Smooth muscle cell of the brain vasculature (primary cell): ENCODE measurements at regions not wholly inside any gene's neighbourhood (a gene's known extent, or its start where the extent isn't known, plus 50 kb on each side); places are given as distances from the start of the nearest gene placed in this dataset.
"Not testable (repeated sequence)": the region's sequence is repeated elsewhere in the genome, so short reads cannot be mapped to it uniquely, and the experiment has no call there.

Source experiments
- DNase-seq: peaks from one replicate; pipeline ENCODE4 v3.0.0-alpha.2; 2012; ENCODE audit warnings: low read depth, low spot score

- not testable (repeated sequence) for DNase-seq
Observed at GRCh38 chr4:49227941-49228340, 241.9 kb downstream of the CWH43 start.

GRCh38 chr4:49229243-49229642 is 243.2 kb downstream of the CWH43 start:
- not testable (repeated sequence) for DNase-seq

DNA sequence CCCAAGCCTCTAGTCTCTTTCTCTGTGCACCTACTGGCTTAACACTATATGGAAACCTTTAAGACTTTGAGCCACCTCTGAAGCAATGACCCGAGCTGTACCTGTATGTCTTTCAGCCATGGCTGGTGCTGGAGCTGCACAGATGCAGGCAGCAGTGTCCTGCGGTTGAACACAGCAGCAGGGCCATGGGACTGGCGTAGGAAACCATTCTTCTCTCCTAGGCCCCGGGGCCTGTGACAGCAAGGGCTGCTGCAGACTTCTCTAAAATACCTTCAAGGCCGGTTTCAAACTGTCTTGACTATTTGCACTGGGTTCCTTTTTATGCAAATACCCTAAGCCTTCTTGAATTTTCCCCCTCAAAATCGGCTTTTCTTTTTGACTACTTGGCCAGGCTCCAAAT is 243.6 kb downstream of the CWH43 start:
- DNase-seq = not testable (repeated sequence)

DNA sequence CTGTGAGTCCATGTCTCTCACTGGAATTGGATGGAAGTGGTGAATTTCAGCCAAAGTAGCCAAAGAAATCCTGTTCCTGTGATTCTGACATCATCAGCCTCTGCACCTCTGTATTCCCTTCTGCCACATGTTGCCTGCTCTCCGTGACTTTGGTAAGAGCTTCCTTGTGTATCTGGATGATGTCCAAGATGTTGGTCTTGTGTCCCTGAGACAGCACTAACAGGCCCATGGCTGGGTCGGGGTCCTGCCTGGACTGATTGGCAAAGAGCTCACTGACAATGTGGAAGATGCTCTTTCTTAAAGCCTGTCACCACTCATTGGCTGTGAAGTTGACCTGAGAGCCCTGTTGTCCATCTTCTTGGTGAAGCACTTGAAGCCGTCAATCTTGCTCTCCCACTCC is 247.3 kb downstream of the CWH43 start:
- DNase-seq = not testable (repeated sequence)

GRCh38 chr4:49233749-49234148 is 247.7 kb downstream of the CWH43 start:
- DNase-seq = not testable (repeated sequence)

- DNase-seq = not testable (repeated sequence)
Observed at GRCh38 chr4:49234382-49234781, 248.3 kb downstream of the CWH43 start.

DNA sequence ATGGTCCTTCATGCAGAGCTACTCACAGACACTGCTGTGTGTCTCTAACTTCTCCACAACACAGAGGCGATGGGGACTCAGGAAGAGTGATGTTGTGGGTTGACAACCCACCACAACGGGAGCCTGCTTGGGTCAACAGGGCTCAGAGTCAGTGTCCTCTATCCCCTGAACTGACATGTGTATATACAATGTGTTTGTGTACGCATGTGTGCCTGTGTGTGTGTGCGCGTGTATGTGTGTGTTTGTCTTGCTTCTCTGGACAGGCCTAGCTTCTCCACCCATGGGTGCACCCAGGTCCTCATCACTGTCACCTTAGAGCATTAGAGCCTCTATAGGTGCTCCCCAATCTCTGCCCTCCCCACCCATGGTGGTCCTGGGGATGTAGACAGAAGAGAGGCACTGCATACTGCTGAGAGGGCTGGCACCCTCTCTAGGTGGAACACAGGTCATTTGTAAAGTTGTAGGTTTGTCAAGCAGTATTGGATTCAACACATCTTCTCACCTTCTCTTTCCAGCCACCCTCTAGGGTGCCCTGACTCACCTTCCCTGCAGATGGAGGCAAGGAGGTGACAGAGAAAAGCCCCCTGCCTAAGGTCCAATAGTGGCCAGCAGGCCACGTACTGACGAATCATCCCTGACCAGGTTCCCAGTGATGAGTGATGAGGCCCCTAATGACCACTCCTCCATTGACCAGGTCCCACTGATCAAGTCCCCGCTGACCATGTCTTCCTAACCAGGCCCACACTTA is 249.5 kb downstream of the CWH43 start:
- not testable (repeated sequence) for DNase-seq

GRCh38 chr4:49236474-49236873 is 250.4 kb downstream of the CWH43 start:
- DNase-seq = not testable (repeated sequence)

DNA sequence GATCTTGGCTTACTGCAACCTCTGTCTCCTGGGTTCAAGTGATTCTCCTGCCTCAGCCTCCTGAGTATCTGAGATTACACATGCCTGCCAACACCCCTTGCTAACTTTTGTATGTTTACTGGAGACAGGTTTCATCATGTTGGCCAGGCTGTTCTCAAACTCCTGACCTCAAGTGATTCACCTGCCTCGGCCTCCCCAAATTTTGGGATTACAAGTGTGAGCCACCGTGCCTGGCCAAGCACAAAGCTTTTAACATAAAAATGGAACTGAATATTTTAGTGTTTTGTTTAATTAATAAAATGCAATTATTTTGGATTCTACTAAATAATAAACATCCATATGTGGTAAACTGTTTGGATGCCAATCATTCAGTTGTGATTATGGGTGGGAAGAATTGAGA is 255.2 kb downstream of the CWH43 start:
- DNase-seq = not testable (repeated sequence)

DNA sequence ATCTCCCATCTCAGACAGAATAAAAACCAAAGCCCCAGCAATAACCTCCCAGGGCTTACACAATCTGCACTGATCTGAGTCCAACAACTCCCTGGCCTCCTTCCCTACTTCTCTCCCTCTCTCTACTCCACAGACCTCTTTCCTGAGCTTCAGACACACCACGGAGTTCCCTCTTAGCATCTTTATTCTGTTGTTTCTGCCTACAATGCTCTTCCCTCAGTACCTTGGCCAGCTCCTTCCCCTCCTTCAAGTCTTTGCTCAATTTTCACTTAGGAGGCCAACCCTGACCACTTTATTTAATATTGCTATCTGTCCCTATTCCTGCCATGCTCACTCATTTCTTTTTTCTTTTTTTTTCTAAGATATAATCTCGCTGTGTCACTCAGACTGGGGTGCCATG is 276.7 kb downstream of the CWH43 start:
- not testable (repeated sequence) for DNase-seq

DNA sequence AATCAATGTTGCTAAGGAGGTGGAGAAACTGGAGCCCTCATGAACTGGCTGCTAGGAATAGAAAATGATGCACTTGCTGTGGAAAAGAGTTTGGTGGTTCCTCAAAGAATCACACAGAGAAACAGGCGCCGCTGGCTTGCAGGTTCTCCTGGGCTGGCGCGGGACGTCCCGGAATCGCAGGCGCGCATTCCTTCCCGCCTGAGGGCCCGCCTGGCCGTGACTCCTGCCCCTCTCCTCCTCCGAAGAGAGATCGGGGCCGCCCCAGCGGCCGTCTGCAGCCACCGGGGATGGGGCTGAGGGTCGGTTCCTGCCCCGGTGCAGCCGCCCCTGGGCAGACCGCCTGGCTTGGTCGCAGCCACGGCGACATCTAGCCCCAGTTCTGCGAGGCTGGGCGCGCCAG is 284.4 kb downstream of the CWH43 start:
- not testable (repeated sequence) for DNase-seq

- not testable (repeated sequence) for DNase-seq
Observed at GRCh38 chr4:49270912-49271311, 284.8 kb downstream of the CWH43 start.

GRCh38 chr4:49285905-49286304 is 299.8 kb downstream of the CWH43 start:
- DNase-seq = not testable (repeated sequence)

- DNase-seq = not testable (repeated sequence)
Observed at GRCh38 chr4:49286926-49287745, 301.1 kb downstream of the CWH43 start.

DNA sequence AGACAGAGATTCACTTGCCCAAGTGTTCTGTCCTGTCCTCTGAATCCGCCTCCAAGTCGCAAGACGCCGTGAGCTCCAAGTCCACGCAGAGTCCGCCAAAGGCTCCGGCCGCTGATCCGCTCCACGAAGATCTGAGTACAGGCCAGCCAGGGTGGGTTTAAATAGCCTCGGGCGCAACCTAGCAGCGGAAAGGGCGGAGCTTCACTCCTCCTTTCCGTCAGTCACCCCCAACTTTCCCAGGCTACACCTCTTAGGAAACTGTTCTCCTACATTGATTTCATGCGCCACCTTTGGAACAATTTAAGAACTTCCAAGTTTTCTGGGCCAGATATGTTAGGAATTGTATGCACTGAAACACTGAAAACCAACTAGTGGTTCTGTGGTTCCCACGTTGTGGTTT is 301.8 kb downstream of the CWH43 start:
- not testable (repeated sequence) for DNase-seq

DNA sequence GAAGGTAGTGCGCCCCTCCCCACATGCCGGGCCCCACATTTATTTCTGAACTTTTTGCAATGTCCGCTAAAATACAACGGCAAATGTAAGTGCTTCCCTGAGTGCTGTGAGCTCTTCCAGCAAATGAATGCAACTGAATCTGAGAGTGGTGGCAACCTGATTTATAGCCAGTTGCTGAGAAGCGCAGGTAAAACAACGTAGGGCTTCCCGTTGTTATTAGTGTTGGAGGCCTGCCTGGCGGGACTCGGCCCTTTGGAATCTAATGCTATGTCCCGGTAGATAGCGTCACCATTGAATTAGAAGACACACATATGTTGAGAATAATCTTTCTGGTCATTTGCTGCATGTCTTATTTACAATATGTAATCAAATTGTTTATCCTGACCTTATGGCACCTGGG is 302.7 kb downstream of the CWH43 start:
- DNase-seq = not testable (repeated sequence)

- DNase-seq = not testable (repeated sequence)
Observed at GRCh38 chr4:49314815-49315214, 328.7 kb downstream of the CWH43 start.

- DNase-seq = not testable (repeated sequence)
Observed at GRCh38 chr4:49320725-49321410, 334.8 kb downstream of the CWH43 start.

- DNase-seq = not testable (repeated sequence)
Observed at GRCh38 chr4:49321511-49322300, 335.6 kb downstream of the CWH43 start.

DNA sequence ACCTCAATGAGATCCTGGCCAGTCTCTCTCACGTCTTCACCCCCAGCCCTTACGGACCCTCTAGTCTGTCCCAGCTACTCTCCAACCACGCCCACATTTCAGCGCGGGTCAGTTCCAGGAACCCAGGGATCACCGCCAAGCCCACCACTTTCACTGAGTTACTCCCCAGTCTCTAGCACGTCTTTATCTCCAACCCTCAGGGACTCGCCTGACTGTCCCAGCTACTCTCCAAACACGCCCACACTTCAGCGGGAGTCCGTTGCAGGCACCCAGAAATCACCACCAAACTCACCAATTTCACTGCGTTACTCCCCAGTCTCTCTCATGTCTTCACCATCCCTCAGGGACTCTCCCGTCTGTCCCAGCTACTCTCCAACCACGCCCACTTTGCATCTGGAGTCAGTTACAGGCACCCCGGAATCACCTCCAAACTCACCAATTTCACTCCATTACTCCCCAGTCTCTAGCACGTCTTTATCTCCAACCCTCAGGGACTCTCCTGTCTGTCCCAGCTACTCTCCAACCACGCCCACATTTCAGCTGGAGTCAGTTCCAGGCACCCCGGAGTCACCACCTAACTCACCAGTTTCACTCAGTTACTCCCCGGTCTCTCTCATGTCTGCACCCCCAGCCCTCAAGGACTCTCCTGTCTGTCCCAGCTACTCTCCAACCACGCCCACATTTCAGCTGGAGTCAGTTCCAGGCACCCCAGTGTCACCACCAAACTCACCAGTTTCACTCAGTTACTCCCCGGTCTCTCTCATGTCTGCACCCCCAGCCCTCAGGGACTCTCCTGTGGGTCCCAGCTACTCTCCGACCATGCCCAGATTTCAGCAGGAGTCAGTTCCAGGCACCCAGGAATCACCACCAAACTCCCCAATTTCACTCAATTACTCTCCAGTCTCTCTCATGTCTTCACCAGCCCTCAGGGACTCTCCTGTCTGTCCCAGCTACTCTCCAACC is 336.8 kb downstream of the CWH43 start:
- DNase-seq = not testable (repeated sequence)
